Osteocyte (in vitro differentiated cells): ENCODE measurements at regions not wholly inside any gene's neighbourhood (a gene's known extent, or its start where the extent isn't known, plus 50 kb on each side); places are given as distances from the start of the nearest gene placed in this dataset.
"Not testable (repeated sequence)": the region's sequence is repeated elsewhere in the genome, so short reads cannot be mapped to it uniquely, and the experiment has no call there.

Source experiments
- DNase-seq: peaks from one replicate; pipeline ENCODE4 v3.0.0; 2021; ENCODE audit warnings: mixed read lengths; ENCODE audit not compliant: unreplicated experiment; ENCODE audit errors: extremely low spot score
- H3K27ac Mint-ChIP-seq: one replicate; pipeline ENCODE4 v1.8.0; 2021; ENCODE audit warnings: mild to moderate bottlenecking, mixed read lengths; ENCODE audit not compliant: unreplicated experiment
- H3K27me3 Mint-ChIP-seq: one replicate; pipeline ENCODE4 v1.8.0; 2021; ENCODE audit warnings: mixed read lengths; ENCODE audit not compliant: unreplicated experiment
- H3K36me3 Mint-ChIP-seq: one replicate; pipeline ENCODE4 v1.8.0; 2021; ENCODE audit warnings: mixed read lengths; ENCODE audit not compliant: unreplicated experiment
- H3K4me1 Mint-ChIP-seq: one replicate; pipeline ENCODE4 v1.8.0; 2021; ENCODE audit warnings: mixed read lengths; ENCODE audit not compliant: unreplicated experiment
- H3K4me3 Mint-ChIP-seq: one replicate; pipeline ENCODE4 v1.8.0; 2021; ENCODE audit warnings: mild to moderate bottlenecking, moderate library complexity, mixed read lengths; ENCODE audit not compliant: unreplicated experiment
- H3K9me3 Mint-ChIP-seq: one replicate; pipeline ENCODE4 v1.8.0; 2021; ENCODE audit warnings: mixed read lengths; ENCODE audit not compliant: unreplicated experiment
- TF ChIP-seq, protein P1 (sequence below): fragments of 200-600 bp; sonication (generic); IDR thresholded peaks from 2 replicates; pipeline ENCODE4 v1.5.0; 2021; ENCODE audit warnings: antibody characterized with exemption, mild to moderate bottlenecking, moderate library complexity

DNA sequence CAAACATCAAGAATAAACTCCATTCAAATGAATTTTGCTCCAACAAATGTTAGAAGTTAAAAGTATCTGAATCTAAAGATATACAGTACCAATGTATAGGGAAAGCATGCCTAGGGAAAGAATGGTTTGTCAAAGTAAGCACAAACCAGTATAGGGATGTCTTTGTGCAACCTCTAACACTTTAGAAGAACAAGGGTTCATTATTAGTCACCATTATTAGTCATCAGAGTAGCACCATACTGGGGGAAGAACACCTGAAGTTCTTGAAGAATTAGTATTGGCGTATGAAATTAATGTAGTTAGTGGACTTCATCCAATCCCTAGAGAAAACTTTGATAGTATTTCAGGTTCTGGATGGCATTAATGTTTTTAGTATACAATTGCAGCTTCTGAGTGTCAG lies 943.7 kb downstream of the METTL15 start:
- no peak for DNase-seq
- H3K4me1 Mint-ChIP-seq = no peaks in the 10 kb centered on the region
- TF ChIP-seq, protein P1, sequence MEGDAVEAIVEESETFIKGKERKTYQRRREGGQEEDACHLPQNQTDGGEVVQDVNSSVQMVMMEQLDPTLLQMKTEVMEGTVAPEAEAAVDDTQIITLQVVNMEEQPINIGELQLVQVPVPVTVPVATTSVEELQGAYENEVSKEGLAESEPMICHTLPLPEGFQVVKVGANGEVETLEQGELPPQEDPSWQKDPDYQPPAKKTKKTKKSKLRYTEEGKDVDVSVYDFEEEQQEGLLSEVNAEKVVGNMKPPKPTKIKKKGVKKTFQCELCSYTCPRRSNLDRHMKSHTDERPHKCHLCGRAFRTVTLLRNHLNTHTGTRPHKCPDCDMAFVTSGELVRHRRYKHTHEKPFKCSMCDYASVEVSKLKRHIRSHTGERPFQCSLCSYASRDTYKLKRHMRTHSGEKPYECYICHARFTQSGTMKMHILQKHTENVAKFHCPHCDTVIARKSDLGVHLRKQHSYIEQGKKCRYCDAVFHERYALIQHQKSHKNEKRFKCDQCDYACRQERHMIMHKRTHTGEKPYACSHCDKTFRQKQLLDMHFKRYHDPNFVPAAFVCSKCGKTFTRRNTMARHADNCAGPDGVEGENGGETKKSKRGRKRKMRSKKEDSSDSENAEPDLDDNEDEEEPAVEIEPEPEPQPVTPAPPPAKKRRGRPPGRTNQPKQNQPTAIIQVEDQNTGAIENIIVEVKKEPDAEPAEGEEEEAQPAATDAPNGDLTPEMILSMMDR = no peak
- H3K36me3 Mint-ChIP-seq = peaks cover 2% of the 10 kb centered on the region
- peaks cover 18% of the 10 kb centered on the region for H3K9me3 Mint-ChIP-seq
- H3K4me3 Mint-ChIP-seq = no peak overlapping the region
- H3K27me3 Mint-ChIP-seq = no peaks in the 10 kb centered on the region
- H3K27ac Mint-ChIP-seq = no peak overlapping the region

DNA sequence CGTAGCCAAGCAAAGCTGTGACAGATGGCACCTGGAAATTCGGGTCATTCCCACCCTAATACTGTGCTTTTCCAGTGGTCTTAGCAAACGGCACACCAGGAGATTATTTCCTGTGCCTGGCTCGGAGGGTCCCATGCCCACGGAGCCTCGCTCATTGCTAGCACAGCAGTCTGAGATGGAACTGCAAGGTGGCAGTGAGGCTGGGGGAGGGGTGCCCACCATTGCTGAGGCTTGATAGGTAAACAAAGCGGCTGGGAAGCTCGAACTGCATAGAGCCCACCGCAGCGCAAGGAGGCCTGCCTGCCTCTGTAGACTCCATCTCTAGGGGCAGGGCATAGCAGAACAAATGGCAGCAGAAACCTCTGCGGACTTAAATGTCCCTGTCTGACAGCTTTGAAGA lies 942.8 kb downstream of the METTL15 start:
- not testable (repeated sequence) for H3K36me3 Mint-ChIP-seq, H3K27me3 Mint-ChIP-seq, H3K4me3 Mint-ChIP-seq, H3K4me1 Mint-ChIP-seq, DNase-seq, H3K27ac Mint-ChIP-seq
- peaks cover 16% of the 10 kb centered on the region for H3K9me3 Mint-ChIP-seq

DNA sequence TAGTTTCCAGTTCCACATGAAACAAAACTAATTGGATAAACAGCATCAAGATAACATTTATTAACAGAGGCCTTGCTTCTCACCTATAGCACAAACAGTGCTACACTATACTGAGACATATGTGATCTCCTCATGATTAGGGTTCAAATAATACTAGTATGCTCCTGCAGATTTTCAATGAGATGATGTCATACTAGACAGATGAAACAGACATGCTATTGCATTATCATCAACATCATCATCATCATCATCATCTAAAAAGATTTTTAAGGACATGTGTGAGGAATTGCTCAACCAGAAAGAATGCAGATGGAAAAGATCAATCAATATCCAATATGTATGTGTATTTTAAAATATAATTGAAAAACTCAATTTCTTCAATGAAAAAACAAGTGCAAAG lies 932.3 kb downstream of the METTL15 start:
- Mint-ChIP-seq H3K27ac (no peak overlapping the region), H3K4me1 (no peaks in the 10 kb centered on the region), H3K27me3 (no peaks in the 10 kb centered on the region), H3K9me3 (peaks cover 12% of the 10 kb centered on the region), H3K4me3 (no peak overlapping the region), H3K36me3 (peaks cover 1% of the 10 kb centered on the region)
- TF ChIP-seq, protein P1 = no peak
- no peak for DNase-seq

DNA sequence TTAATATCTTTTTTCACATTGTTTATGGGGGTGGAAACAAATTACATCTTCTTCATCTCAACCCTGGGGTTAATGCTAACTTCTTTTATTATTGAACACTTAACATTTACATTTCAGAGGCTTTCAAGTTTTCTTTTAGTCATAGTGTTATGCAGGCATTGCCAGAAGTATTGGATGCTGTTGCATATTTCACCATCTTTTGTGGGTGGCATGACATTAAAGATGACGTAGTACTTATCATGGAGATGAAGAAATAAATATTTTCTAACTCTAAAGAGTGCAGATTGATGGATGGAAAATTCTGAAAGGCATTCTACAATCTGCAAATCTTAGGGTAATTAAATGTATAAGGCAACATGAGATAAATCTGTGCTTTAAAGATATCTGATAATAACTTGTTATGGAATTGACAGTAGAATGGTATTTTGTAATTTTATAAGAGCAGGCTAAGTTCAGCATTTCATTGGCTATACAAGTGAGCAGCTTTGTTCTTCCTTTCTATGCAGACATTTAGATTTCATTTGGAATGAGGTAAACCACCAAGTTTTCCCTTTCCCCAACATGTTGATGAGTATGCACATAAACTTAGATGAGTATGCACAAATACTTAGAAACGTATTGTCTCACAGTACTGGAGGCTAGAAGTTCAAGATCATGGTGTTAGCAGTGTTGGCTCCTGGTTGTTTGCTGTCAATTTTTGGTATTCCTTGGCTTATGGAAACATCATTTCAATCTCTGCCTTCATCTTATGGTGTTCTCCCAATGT lies 924.4 kb downstream of the METTL15 start:
- no peak for DNase-seq
- H3K4me1 Mint-ChIP-seq = no peaks in the 10 kb centered on the region
- no peak overlapping the region for H3K4me3 Mint-ChIP-seq
- no peaks in the 10 kb centered on the region for H3K27me3 Mint-ChIP-seq
- H3K9me3 Mint-ChIP-seq = peaks cover 24% of the 10 kb centered on the region
- H3K27ac Mint-ChIP-seq = no peak overlapping the region
- H3K36me3 Mint-ChIP-seq = peaks cover 9% of the 10 kb centered on the region
- TF ChIP-seq, protein P1 = no peak

DNA sequence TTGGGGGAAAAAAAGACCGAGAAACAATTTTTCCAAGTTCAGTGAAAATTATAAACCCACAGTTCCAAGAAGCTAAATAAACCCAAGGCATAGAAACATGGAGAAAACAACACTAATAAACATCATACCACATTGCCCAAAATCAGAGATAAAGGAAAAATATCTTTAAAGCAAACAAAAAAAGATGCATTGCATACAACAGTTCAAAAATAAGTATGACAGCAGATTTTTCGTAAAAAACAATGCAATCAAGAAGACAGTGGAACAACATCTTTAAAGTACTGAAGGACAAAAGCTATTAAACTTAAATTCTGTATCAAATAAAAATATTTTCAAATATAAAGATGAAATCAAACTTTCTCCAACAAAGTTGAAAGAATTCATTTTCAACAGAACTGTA lies 921.3 kb downstream of the METTL15 start:
- Mint-ChIP-seq H3K27ac (no peak overlapping the region), H3K36me3 (peaks cover 10% of the 10 kb centered on the region), H3K4me3 (no peak overlapping the region), H3K27me3 (no peaks in the 10 kb centered on the region), H3K4me1 (no peaks in the 10 kb centered on the region), H3K9me3 (peaks cover 34% of the 10 kb centered on the region)
- no peak for DNase-seq
- TF ChIP-seq, protein P1 = no peak
